Iris pigment epithelial cell (primary cell): ENCODE measurements at regions not wholly inside any gene's neighbourhood (a gene's known extent, or its start where the extent isn't known, plus 50 kb on each side); places are given as distances from the start of the nearest gene placed in this dataset.

Source experiments
- DNase-seq: peaks from one replicate; pipeline ENCODE4 v3.0.0-alpha.2; 2011; ENCODE audit warnings: low read depth

GRCh38 chr5:125138266-125138665 is 391.8 kb upstream of the ZNF608 start:
- no peak for DNase-seq

- no peak for DNase-seq
These were observed 393.2 kb upstream of the ZNF608 start for GRCh38 chr5:125139590-125139989.

DNA sequence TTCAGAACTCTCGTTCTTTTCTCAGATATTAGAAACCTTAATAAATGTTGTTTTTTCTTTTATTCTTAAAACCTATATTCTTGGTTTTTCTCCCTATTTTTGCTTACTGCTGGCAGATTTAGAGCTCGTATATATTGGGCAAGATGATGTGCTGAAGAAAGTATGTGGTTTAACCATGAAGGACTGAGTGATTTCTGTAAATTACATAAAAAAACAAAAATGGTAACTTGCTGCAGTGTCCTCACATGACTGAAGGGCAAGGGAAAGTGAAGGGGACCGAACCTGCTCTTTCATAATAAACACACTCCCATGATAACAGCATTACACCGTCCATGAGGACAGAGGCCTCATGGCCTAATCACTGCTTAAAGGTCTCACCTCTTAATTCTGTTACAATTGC is 393.8 kb upstream of the ZNF608 start:
- peak; percentile 38 for DNase-seq

- peak; percentile 92 for DNase-seq
These were observed 394.4 kb upstream of the ZNF608 start for GRCh38 chr5:125140855-125141254.

GRCh38 chr5:125142458-125142857 is 396.0 kb upstream of the ZNF608 start:
- no peak for DNase-seq

DNA sequence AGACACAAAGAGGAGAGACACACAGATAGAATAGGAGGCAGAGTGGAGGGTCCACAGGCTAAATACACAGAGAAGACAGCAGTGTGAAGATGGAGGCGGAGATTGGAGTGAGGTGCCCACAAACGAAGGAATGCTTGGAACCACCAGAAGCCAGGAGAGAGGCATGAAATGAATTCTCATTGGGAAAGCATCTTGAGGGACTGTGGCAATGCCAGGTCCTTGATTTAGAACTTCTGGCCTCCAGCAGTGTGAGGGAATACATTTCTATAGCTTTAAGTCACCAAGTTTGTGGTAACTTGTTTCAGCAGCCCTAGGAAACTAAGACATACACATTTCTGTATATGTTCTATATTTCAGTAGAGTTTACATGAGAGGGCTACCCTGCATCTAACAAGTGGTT is 396.6 kb upstream of the ZNF608 start:
- DNase-seq, result no peak

DNA sequence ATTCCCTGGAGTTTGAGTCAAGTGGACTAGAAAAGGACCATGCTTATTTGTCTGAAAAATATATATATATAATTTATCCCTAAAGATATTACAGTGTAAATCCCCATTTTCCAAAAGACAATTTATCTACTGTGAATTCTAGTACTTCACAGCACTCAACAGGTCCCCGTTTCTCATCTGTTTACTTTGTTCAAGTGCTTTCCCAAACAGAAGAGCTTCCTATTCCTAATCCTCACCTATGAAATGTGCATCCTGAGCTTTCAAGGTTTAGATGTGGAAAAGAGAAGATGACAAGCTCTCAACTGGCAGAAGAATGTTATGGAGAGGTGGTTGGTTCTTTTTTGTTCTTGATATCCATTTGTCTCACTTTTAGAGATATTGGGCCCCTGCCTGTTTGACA is 401.6 kb upstream of the ZNF608 start:
- no peak for DNase-seq

GRCh38 chr5:125148706-125149105 is 402.3 kb upstream of the ZNF608 start:
- no peak for DNase-seq

DNA sequence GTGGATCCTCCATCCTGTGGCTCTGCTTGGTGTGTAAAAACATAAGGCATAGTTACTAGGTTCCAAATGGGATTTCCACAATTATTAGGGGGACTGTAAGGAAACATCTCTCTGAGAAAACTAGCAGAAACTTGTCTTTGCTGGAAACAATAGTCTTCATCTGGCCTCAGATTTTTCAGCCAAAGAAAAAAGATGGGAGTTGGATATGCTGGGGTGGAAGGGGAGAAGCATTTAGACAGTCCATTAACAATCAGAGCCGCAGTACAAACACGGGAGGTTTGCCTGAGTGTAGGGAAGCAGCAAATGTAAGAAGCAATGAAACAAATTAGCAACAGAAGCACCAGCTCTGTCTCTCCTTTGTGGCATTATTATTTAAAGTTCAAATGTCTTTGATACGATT is 402.7 kb upstream of the ZNF608 start:
- no peak for DNase-seq

- DNase-seq, result peak; percentile 81
These were observed 403.1 kb upstream of the ZNF608 start for GRCh38 chr5:125149527-125149926.

GRCh38 chr5:125150041-125150669 is 403.7 kb upstream of the ZNF608 start:
- DNase-seq, result no peak

DNA sequence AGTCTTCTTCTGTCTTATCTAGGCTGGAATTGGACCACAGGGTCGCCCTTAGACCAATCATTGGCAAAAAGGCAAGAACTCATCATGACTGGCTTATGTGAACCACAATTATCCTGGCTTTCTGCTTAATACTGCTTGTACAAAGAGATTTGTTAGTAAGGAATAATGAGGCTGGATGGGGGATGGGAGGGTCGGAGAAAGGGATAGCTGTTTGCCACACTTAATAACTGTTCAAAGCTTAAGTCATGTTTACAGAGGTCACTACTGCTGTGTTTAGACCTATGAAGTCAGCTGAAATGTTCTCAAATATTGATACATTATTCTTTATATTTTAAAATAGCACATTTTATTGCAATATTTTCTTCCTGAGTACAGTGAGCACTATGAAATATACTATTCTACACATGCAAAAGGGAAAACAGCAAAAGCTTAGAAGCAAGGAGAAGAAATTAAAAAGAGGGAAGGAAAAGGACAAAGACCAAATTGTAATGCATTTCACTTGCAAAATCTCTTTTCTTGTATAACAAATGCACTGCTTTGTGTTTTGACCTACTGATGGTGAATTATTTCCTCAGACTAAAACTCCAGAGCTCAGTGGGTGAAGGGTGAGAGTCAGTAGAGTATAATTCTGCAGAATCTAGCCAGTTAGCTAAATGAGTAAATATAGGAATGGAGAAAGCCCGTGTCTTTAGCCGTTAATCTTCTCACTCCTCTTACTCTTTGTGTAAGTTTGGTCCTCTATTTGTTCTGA is 404.9 kb upstream of the ZNF608 start:
- no peak for DNase-seq

DNA sequence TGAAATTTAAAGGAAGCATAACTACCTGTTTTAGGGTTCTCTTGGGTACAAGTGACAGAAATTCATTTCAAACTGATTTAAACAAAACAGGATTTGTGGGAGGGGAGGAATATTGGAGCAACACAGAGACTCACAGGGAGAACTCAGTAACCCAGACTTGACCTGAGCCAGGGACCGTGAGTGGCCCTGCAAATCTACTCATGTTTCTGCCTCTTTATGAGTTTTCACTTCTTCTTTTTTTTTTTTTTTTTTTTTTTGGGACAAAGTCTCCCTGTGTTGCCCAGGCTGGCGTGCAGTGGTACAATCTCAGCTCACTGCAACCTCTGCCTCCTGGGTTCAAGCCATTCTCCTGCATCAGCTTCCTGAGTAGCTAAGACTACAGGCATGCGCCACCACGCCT is 405.6 kb upstream of the ZNF608 start:
- no peak for DNase-seq

DNA sequence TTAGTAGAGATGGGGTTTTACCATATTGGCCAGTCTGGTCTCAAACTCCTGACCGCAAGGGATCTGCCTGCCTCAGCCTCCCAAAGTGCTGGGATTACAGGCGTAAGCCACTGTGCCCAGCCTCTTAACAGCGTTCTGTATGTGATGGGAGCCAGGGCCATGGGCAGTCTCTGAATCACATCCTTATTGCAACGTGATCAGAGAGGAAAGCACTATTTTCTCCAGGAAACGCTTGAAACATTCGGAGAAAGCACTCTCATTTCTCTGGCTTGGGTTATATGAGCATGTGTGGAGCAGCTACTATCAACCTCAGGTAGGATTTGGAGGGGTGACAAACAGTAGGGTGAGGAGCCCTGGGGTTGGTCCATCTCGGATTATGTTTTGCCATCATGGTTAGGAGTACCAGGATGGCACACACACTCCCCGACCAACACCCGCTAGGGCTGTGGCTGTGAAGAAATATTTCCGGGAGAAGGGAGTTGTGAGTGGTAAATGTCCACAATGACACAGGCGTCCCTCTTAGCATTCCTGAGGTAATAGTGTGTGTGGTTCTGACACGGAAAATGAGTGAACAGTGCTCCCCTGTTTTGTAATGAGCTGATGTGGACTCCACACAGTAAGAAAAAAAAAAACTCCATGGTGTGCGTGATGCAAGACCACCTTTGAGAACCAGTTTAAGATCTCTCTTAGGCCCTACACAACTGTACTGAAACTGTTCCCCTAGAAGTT is 406.2 kb upstream of the ZNF608 start:
- DNase-seq, result no peak

DNA sequence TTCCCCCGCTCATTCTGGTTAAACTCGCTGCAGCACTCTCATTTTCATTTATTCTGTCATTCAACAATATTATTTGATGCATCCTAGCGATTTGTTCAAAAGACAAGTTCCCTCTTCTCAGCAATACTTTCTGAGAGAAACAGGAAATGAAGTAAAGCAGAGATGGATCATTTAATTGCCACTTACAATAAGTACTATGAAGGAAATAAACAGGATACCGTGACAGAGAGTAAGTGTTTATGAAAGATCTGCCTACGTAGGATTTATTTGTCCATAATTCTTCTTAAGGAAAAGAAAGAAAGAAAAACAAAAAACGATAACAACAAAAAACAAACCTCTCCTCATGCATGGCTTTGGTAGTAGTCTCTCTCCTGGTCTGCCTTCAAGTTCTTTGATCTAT is 406.8 kb upstream of the ZNF608 start:
- DNase-seq, result no peak

DNA sequence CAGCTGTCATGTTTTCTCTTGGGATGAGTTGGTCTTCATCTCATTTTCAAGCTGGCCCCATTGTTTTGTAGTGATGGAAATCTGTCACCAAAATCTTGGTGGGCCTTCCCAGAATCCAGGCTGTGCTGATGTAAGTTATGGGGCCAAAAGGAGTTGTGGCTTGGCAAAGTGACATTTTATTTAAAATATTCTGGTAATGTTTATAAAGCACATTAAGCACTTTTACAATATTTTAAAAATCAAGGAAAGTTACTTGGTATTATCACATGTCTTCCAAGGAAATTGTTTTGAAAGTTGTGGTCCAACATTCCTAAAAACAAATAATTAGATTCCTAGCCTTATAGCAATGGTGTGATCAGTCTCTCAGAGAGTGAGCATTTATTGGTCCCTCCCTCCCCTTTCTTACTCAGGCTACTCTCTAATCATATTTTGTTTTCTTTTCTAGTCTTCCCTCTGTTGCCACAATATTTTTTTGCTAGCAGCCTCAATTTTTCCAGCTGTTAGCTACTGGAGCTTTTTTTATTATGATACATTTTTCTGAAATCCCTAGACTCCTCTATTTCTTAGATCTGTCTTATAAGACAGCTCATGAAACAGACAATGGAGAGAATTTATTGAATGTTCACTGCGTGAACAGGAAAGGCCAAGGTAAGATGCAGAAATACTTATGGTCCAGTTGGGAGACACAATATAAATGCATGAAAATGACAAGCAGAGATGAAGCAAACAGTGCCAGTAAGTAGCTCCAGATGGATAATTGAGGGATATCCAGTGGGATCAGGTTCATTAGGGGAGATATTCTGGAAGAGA is 408.1 kb upstream of the ZNF608 start:
- DNase-seq, result no peak

DNA sequence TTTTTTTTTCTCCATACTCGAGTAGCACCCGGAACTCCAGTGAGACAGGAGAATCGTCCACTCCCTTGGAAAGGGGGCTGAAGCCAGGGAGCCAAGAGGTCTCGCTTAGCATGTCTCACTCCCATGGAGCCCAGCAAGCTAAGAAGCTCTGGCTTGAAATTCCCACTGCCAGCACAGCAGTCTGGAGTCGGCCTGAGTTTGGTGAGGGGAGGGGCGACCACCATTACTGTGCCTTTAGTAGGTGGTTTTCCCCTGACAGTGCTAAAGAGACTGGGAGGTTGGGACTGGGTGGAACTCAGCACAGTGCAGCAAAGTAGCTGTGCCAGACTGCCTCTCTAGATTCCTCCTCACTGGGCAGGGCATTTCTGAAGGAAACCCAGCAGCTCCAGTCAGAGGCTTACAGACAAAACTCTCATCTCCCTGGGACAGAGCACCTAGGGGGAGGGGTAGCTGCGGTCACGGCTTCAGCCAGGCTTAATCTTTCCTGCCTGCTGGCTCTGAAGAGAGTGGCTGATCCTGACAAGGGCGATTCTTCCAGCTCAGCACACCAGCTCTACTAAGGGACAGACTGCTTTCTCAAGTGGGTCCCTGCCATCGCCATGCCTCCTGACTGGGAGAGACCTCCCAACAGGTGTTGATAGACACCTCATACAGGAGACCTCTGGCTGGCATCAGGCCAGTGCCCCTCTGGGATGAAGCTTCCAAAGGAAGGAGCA is 414.5 kb upstream of the ZNF608 start:
- peak; percentile 35 for DNase-seq

DNA sequence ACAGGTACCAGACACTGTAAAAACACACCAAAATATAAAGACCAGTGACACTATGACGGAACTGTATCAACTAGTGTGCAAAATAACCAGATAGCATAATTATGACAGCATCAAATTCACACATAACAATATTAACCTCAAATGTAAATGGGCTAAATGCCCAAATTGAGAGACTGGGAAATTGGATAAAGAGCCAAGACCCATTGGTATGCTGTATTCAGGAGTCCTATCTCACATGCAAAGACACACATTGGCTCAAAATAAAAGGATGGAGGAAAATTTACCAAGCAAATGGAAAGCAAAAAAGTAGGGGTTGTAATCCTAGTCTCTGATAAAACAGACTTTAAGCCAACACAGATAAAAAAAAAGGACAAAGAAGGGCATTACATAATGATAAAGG is 416.3 kb upstream of the ZNF608 start:
- DNase-seq, result no peak

DNA sequence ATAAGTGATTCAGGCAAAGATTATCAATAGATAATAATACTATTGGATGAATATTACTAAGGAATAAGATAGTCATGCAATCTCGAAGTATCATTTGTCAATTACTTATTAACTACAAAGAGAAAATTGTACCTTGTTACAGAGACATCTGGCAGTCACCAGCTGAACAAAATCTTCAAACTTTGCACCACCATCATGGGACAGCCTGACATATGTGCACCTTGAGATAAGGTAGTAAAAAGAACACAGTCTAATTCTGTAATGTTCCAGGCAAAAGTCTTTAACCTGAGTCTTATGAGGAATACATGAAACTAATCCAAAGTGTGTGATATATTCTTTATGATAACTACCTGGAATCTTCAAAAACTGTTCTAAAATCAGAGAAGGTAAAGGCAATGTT is 423.0 kb upstream of the ZNF608 start:
- DNase-seq, result no peak

DNA sequence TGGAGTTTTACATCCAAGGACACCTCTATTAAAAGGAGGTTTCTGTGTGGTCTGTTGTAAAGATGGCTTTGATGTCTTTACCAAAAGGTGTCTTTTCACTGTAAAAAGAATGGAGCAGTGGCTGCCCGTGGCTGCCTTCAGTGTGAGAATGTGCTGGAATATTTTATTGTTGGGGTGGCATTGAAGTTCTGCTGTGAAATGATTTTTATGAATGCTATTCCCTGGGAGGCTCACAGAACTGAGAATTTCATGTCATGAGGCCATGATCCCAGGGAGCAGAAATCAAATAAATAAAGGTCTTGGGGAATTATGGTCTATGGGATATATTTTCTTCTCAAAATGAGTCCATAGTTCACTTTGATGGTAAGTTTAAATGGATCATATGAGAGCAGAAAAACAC is 425.2 kb upstream of the ZNF608 start:
- no peak for DNase-seq

- no peak for DNase-seq
These were observed 429.0 kb upstream of the ZNF608 start for GRCh38 chr5:125175348-125176004.
